HG02588 (cell line): ENCODE measurements at regions not wholly inside any gene's neighbourhood (a gene's known extent, or its start where the extent isn't known, plus 50 kb on each side); places are given as distances from the start of the nearest gene placed in this dataset.

ENCODE experiments used
- ATAC-seq: cut with Tn5 transposase; IDR thresholded peaks from one replicate; pipeline ENCODE4 v1.9.1; 2021; ENCODE audit warnings: mild to moderate bottlenecking, moderate library complexity; ENCODE audit not compliant: unreplicated experiment

- ATAC-seq, result no peak
Measured at GRCh38 chr18:39753178-39753577, 2187.6 kb upstream of the CELF4 start.

GRCh38 chr18:39752351-39752750, 2186.8 kb upstream of the CELF4 start:
- no peak for ATAC-seq

- no peak for ATAC-seq
Measured at GRCh38 chr18:39751921-39752320, 2186.3 kb upstream of the CELF4 start.

GRCh38 chr18:39751161-39751560, 2185.6 kb upstream of the CELF4 start:
- ATAC-seq, result no peak

- ATAC-seq, result no peak
Measured at GRCh38 chr18:39749154-39749553, 2183.6 kb upstream of the CELF4 start.

- ATAC-seq, result no peak
Measured at GRCh38 chr18:39748727-39749126, 2183.1 kb upstream of the CELF4 start.

- no peak for ATAC-seq
Measured at GRCh38 chr18:39746201-39746600, 2180.6 kb upstream of the CELF4 start.

- ATAC-seq, result no peak
Measured at GRCh38 chr18:39743463-39743862, 2177.9 kb upstream of the CELF4 start.

GRCh38 chr18:39741755-39742466, 2176.3 kb upstream of the CELF4 start:
- no peak for ATAC-seq

- no peak for ATAC-seq
Measured at GRCh38 chr18:39737869-39738268, 2172.3 kb upstream of the CELF4 start.

GRCh38 chr18:39732918-39733317, 2167.3 kb upstream of the CELF4 start:
- no peak for ATAC-seq

GRCh38 chr18:39730606-39731005, 2165.0 kb upstream of the CELF4 start:
- no peak for ATAC-seq

- no peak for ATAC-seq
Measured at GRCh38 chr18:39724652-39725051, 2159.1 kb upstream of the CELF4 start.

GRCh38 chr18:39721712-39722111, 2156.1 kb upstream of the CELF4 start:
- no peak for ATAC-seq

GRCh38 chr18:39713961-39714360, 2148.4 kb upstream of the CELF4 start:
- no peak for ATAC-seq

GRCh38 chr18:39711701-39712100, 2146.1 kb upstream of the CELF4 start:
- no peak for ATAC-seq

GRCh38 chr18:39705362-39705761, 2139.8 kb upstream of the CELF4 start:
- no peak for ATAC-seq

GRCh38 chr18:39702888-39703287, 2137.3 kb upstream of the CELF4 start:
- ATAC-seq, result no peak

GRCh38 chr18:39701839-39702238, 2136.2 kb upstream of the CELF4 start:
- ATAC-seq, result no peak

- no peak for ATAC-seq
Measured at GRCh38 chr18:39701055-39701783, 2135.6 kb upstream of the CELF4 start.

GRCh38 chr18:39699340-39699964, 2133.9 kb upstream of the CELF4 start:
- no peak for ATAC-seq

- ATAC-seq, result no peak
Measured at GRCh38 chr18:39698436-39698835, 2132.8 kb upstream of the CELF4 start.
